ENCODE measurements at regions not wholly inside any gene's neighbourhood (a gene's known extent, or its start where the extent isn't known, plus 50 kb on each side); places are given as distances from the start of the nearest gene placed in this dataset.

GRCh38 chr4:74627504-74627903 is 166.8 kb downstream of the BTC start:
- TF ChIP-seq, protein P1, sequence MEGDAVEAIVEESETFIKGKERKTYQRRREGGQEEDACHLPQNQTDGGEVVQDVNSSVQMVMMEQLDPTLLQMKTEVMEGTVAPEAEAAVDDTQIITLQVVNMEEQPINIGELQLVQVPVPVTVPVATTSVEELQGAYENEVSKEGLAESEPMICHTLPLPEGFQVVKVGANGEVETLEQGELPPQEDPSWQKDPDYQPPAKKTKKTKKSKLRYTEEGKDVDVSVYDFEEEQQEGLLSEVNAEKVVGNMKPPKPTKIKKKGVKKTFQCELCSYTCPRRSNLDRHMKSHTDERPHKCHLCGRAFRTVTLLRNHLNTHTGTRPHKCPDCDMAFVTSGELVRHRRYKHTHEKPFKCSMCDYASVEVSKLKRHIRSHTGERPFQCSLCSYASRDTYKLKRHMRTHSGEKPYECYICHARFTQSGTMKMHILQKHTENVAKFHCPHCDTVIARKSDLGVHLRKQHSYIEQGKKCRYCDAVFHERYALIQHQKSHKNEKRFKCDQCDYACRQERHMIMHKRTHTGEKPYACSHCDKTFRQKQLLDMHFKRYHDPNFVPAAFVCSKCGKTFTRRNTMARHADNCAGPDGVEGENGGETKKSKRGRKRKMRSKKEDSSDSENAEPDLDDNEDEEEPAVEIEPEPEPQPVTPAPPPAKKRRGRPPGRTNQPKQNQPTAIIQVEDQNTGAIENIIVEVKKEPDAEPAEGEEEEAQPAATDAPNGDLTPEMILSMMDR (IDR thresholded peaks at IDR 0.05; ENCODE audit: insufficient read depth, low read depth, low read length): no peak
- TF ChIP-seq EZH2 (IDR thresholded peaks at IDR 0.05; ENCODE audit: insufficient read depth, low read length): no peak
